Naive thymus-derived CD8-positive, alpha-beta T cell (primary cell): ENCODE measurements at regions not wholly inside any gene's neighbourhood (a gene's known extent, or its start where the extent isn't known, plus 50 kb on each side); places are given as distances from the start of the nearest gene placed in this dataset.

Source experiments
- ATAC-seq, 2 donors: fragments of 150-1000 bp; cut with Tn5 transposase in 1 of 2; sonication (Bioruptor Pico), chemical (Tn5 transposase) in 1 of 2; 1 replicate in 1 of 2; 2 replicates in 1 of 2; pipeline ENCODE4 v1.10.0; 2021; ENCODE audit warnings: mild to moderate bottlenecking in 2 of 2, moderate library complexity in 2 of 2
- POLR2A ChIA-PET: fragments of 350-600 bp; sonication (Branson Sonifier 250); formaldehyde crosslinking; loops from one replicate; lab custom pipeline; 2021; ENCODE audit warnings: antibody characterized with exemption; lab: Charles Lee
- DNase-seq, 10 donors: peaks; one replicate each; pipeline versions ENCODE4 v3.0.0 to v3.0.0-alpha.2; 2020 to 2022
- H3K27ac Mint-ChIP-seq, 10 donors: one replicate each; pipeline ENCODE4 v1.8.0; 2020 to 2022; ENCODE audit warnings: mild to moderate bottlenecking in 10 of 10, mixed read lengths in 10 of 10, moderate library complexity in 4 of 10, inconsistent platforms in 1 of 10
- H3K27me3 Mint-ChIP-seq, 5 donors: one replicate each; pipeline ENCODE4 v1.8.0; 2021 to 2022; ENCODE audit warnings: mixed read lengths in 5 of 5
- H3K36me3 Mint-ChIP-seq, 3 donors: one replicate each; pipeline ENCODE4 v1.8.0; 2020 to 2022; ENCODE audit warnings: mixed read lengths in 3 of 3, mild to moderate bottlenecking in 2 of 3, inconsistent platforms in 1 of 3
- H3K4me1 Mint-ChIP-seq, 4 donors: one replicate each; pipeline ENCODE4 v1.8.0; 2021 to 2022; ENCODE audit warnings: mixed read lengths in 4 of 4
- H3K4me3 Mint-ChIP-seq, 10 donors: one replicate each; pipeline ENCODE4 v1.8.0; 2020 to 2022; ENCODE audit warnings: mild to moderate bottlenecking in 10 of 10, mixed read lengths in 10 of 10, moderate library complexity in 6 of 10, inconsistent platforms in 1 of 10
- H3K9me3 Mint-ChIP-seq, 9 donors: one replicate each; pipeline ENCODE4 v1.8.0; 2020 to 2022; ENCODE audit warnings: mixed read lengths in 9 of 9, mild to moderate bottlenecking in 3 of 9, inconsistent platforms in 1 of 9, moderate library complexity in 1 of 9

DNA sequence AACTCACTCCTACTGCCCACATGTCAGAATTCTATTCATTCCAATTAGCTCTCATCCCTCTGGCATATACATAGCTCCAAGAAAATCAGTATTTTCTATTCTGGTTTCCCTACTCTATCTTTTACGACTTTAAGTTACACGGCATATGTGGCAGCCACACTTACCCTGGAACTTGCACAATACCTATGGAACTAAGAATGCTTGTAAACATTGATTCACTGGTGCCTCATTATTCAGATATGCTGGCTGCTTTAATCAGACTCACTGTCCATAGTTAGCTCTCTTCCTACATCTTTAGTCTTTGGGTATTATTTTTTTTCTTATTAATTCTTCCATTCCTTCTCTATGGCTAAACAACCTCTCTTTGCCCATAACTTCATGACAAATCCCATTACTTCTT, 1519.9 kb upstream of the ACVR2A start:
- H3K4me3 Mint-ChIP-seq, result no peak overlapping the region
- ATAC-seq, result no peak
- no peaks in the 10 kb centered on the region for H3K4me1 Mint-ChIP-seq
- no peak for DNase-seq
- no peaks in the 10 kb centered on the region for H3K27me3 Mint-ChIP-seq
- peaks cover 0 to 10% (median 1%) of the 10 kb centered on the region in 9 donors for H3K9me3 Mint-ChIP-seq
- no peaks in the 10 kb centered on the region for H3K36me3 Mint-ChIP-seq
- POLR2A ChIA-PET, result no interaction called here
- no peak overlapping the region for H3K27ac Mint-ChIP-seq

DNA sequence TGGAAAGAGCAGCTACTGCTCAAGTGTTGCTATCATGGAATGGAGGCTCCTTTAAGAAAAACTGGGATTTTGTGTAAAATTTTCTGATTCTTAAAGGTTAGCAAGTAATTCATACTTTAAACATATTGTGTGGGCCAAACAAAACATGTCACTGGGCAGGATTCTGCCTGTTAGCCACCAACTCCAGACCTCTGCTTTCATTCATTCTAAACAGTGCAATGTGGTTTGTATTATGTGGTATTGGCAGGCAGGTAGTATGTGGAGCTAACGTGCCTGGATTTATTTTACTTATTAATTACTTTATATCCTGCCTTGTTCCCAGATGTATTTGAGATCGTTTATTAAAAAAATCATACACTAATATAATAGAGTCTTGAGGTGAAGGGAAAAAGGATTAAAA, 1521.3 kb upstream of the ACVR2A start:
- Mint-ChIP-seq H3K9me3 (peaks cover 0 to 9% (median 0%) of the 10 kb centered on the region in 9 donors), H3K36me3 (no peaks in the 10 kb centered on the region), H3K4me3 (no peak overlapping the region), H3K27ac (no peak overlapping the region), H3K27me3 (no peaks in the 10 kb centered on the region), H3K4me1 (no peaks in the 10 kb centered on the region)
- POLR2A ChIA-PET, result no interaction called here
- DNase-seq (no peak), ATAC-seq (no peak)

DNA sequence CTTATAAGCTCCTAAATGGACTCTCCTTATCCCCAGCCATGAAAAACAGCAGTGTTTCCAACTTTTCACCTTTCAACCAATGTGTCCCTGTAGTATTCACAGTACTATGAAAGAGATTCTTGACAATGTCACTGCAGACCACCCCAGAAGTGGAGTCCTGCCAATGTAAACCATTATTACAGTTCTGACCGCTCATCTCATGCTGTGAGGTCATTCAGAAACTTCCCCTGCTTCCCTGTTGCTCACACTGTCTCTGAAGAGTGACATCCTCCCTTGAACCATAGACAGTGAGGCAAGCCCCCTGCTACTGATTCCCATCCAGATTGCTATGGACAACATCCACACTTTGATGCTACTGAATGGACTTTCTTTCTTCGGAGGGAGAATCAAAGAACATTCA, 1523.7 kb upstream of the ACVR2A start:
- Mint-ChIP-seq H3K9me3 (peaks cover 0 to 9% (median 0%) of the 10 kb centered on the region in 9 donors), H3K27ac (no peak overlapping the region), H3K36me3 (no peaks in the 10 kb centered on the region), H3K4me1 (no peaks in the 10 kb centered on the region), H3K4me3 (no peak overlapping the region), H3K27me3 (no peaks in the 10 kb centered on the region)
- no peak for DNase-seq
- no peak for ATAC-seq
- POLR2A ChIA-PET, result no interaction called here

DNA sequence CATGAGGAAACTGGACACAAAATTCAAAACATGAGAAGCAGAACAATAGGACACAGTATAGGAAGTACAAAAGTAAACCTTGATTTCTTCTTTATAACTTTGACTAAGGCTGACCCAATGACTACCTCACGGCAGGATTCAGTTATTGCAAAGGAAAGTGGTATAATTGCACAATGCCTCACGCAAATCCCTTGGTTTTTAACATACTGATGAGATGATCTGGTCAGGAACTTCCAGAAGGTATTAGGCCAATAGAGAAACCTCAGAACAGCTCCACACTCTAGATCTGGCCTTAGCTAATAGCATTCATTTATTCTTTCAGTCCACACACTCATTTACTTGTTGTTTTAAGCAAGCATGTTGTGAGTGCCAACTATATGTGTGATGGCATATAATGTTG, 1526.9 kb upstream of the ACVR2A start:
- POLR2A ChIA-PET, result no interaction called here
- no peak overlapping the region for H3K27ac Mint-ChIP-seq
- H3K9me3 Mint-ChIP-seq, result peaks cover 0 to 9% (median 0%) of the 10 kb centered on the region in 9 donors
- ATAC-seq, result no peak
- H3K4me3 Mint-ChIP-seq, result no peak overlapping the region
- H3K4me1 Mint-ChIP-seq, result no peaks in the 10 kb centered on the region
- no peaks in the 10 kb centered on the region for H3K36me3 Mint-ChIP-seq
- no peaks in the 10 kb centered on the region for H3K27me3 Mint-ChIP-seq
- no peak for DNase-seq

- ATAC-seq (no peak), DNase-seq (no peak)
- Mint-ChIP-seq H3K4me1 (no peaks in the 10 kb centered on the region), H3K36me3 (no peaks in the 10 kb centered on the region), H3K4me3 (no peak overlapping the region), H3K27me3 (no peaks in the 10 kb centered on the region), H3K9me3 (peaks cover 0 to 3% (median 0%) of the 10 kb centered on the region in 9 donors), H3K27ac (no peak overlapping the region)
- POLR2A ChIA-PET, result no interaction called here
These were observed 1531.9 kb upstream of the ACVR2A start for GRCh38 chr2:146312899-146313298.

- Mint-ChIP-seq H3K36me3 (no peaks in the 10 kb centered on the region), H3K4me3 (no peak overlapping the region)
These were observed 1539.7 kb upstream of the ACVR2A start for GRCh38 chr2:146305164-146305563.

DNA sequence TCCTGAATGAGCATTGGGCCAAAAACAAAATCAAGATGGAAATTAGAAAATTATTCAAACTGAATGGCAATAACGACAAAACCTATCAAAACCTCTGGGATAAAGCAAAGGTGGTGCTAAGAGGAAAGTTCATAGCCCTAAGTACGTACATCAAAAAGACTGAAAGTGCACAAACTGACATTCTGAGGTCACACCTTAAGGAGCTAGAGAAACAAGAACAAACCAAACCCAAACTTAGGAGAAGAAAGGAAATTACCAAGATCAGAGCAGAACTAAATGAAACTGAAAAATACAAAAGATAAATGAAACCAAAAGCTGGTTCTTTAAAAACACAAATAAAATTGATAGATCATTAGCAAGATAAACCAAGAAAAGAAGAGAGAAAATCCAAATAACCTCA, 1543.5 kb upstream of the ACVR2A start:
- peaks cover 4 to 53% (median 25%) of the 10 kb centered on the region in 9 donors for H3K9me3 Mint-ChIP-seq
- H3K4me3 Mint-ChIP-seq, result no peak overlapping the region
- DNase-seq, result no peak
- H3K27ac Mint-ChIP-seq, result no peak overlapping the region
- no peak for ATAC-seq
- no peaks in the 10 kb centered on the region for H3K36me3 Mint-ChIP-seq
- H3K4me1 Mint-ChIP-seq, result no peaks in the 10 kb centered on the region
- no peaks in the 10 kb centered on the region for H3K27me3 Mint-ChIP-seq
- POLR2A ChIA-PET, result no interaction called here

More at GRCh38 chr2:146305164-146305563, 1539.7 kb upstream of the ACVR2A start:
- DNase-seq (no peak), ATAC-seq (no peak)
- Mint-ChIP-seq H3K4me1 (no peaks in the 10 kb centered on the region), H3K27me3 (no peaks in the 10 kb centered on the region), H3K9me3 (peaks cover 0 to 34% (median 13%) of the 10 kb centered on the region in 9 donors), H3K27ac (no peak overlapping the region)
- POLR2A ChIA-PET, result no interaction called here

DNA sequence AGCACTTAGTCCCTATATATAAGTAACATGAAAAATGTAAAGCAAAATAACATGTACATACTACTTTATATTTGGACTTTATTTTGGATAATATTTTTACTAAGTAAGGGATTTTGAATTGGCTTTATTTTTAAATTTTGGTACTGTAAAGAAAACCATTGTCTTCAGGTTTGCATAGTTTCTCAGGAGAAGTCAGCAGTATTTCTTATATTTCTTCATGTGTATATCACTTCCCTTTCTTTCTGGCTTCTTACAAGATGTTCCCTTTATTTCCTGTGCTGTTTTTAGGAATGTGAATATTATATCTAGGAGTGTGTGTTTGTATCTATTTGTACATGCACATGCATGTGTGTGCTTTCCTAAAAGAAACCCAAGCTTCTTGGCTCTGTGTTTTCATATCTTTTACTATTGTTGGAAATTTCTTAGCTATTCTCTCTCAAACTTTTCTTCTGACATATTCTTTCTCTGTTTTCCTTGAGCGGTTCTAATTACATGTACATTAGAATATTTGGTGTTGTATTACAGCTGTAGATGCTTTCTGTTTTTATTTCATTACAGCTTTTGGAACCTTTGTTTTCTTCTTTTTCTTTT, 1549.7 kb upstream of the ACVR2A start:
- H3K9me3 Mint-ChIP-seq, result peaks cover 7 to 51% (median 19%) of the 10 kb centered on the region in 9 donors
- H3K27me3 Mint-ChIP-seq, result no peaks in the 10 kb centered on the region
- no peak overlapping the region for H3K4me3 Mint-ChIP-seq
- H3K27ac Mint-ChIP-seq, result no peak overlapping the region
- no peaks in the 10 kb centered on the region for H3K4me1 Mint-ChIP-seq
- POLR2A ChIA-PET, result no interaction called here
- DNase-seq (no peak), ATAC-seq (no peak)
- no peaks in the 10 kb centered on the region for H3K36me3 Mint-ChIP-seq

DNA sequence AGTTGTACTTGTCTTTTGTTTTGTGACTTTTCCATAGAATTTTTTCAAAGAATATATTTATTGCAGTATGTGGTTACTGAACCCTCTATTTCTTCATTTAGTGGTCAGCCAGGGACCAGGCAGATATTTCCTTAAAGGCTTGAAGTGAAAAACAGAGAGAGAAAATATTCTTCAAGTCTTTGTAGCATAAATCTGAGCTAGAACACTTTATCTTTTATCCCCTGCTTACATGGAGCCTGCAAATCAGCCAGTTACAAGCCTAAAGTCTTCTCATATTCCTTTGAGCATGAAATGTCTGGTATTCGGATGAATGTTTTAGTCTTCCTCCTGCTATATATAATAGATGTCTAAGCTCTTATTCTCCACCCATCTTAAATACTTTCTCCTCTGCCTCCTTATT, 1557.5 kb upstream of the ACVR2A start:
- DNase-seq (no peak), ATAC-seq (no peak)
- H3K27me3 Mint-ChIP-seq, result no peaks in the 10 kb centered on the region
- no peaks in the 10 kb centered on the region for H3K36me3 Mint-ChIP-seq
- peaks cover 0 to 30% (median 8%) of the 10 kb centered on the region in 9 donors for H3K9me3 Mint-ChIP-seq
- H3K4me1 Mint-ChIP-seq, result no peaks in the 10 kb centered on the region
- H3K4me3 Mint-ChIP-seq, result no peak overlapping the region
- POLR2A ChIA-PET, result no interaction called here
- H3K27ac Mint-ChIP-seq, result no peak overlapping the region

DNA sequence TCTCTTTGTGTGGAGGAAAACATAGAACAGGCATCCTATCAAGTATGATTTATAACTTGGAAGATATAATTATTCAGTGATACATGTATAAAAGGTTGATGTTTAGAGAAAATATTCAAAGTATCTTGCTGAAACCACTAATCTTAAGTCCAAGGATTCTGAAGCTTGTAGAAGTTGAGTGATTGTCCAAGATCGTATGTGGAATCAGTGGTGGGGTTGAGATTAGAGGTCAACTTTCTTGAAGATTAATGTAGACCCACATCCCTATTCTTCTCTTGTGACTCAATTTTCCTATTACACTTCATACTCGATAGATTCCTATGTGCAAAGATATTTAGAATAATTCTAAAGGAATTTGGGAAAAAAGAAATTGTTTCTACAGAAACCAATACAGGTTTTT, 1565.9 kb upstream of the ACVR2A start:
- Mint-ChIP-seq H3K36me3 (no peaks in the 10 kb centered on the region), H3K4me3 (no peak overlapping the region), H3K9me3 (peaks cover 0 to 8% (median 0%) of the 10 kb centered on the region in 9 donors), H3K27ac (no peak overlapping the region), H3K4me1 (no peaks in the 10 kb centered on the region), H3K27me3 (no peaks in the 10 kb centered on the region)
- no peak for ATAC-seq
- POLR2A ChIA-PET, result no interaction called here
- no peak for DNase-seq

DNA sequence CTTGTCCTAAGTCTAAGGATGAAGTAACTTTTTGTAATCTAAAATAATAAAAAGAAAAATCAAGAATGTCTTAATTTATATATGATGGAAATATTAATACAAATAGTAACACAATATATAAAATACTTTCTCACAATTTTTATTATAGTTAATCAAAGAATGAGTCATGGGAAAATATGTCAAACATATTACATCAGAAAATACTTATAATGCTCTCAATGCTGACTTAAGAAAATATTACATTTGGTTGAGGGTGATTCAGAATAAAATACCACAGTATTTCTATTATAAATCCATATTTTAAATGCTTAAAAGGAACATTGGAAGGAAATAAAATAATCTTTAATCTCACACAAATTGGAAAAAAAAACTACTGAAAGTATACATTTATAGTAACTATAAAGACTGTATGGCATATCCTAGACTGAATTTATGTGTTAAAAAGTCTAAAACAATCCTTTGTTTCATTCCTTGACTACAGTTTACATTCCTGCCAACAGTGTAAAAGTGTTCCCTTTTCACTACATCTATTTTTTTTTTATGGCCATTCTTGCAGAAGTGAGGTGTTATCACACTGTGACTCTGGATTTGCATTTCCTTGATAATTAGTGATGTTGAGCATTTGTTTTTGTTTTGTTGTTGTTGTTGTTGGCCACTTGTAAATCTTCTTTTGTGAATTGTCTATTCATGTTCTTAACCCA, 1573.5 kb upstream of the ACVR2A start:
- Mint-ChIP-seq H3K36me3 (no peaks in the 10 kb centered on the region), H3K4me3 (no peak overlapping the region), H3K27me3 (no peaks in the 10 kb centered on the region), H3K4me1 (no peaks in the 10 kb centered on the region), H3K27ac (no peak overlapping the region), H3K9me3 (peaks cover 0 to 4% (median 0%) of the 10 kb centered on the region in 9 donors)
- no peak for DNase-seq
- ATAC-seq, result no peak
- POLR2A ChIA-PET, result no interaction called here

GRCh38 chr2:146270618-146271017, 1574.2 kb upstream of the ACVR2A start:
- ATAC-seq, result no peak
- Mint-ChIP-seq H3K27me3 (no peaks in the 10 kb centered on the region), H3K9me3 (peaks cover 0 to 6% (median 0%) of the 10 kb centered on the region in 9 donors), H3K27ac (no peak overlapping the region), H3K4me1 (no peaks in the 10 kb centered on the region), H3K36me3 (no peaks in the 10 kb centered on the region), H3K4me3 (no peak overlapping the region)
- POLR2A ChIA-PET, result no interaction called here
- DNase-seq, result no peak

DNA sequence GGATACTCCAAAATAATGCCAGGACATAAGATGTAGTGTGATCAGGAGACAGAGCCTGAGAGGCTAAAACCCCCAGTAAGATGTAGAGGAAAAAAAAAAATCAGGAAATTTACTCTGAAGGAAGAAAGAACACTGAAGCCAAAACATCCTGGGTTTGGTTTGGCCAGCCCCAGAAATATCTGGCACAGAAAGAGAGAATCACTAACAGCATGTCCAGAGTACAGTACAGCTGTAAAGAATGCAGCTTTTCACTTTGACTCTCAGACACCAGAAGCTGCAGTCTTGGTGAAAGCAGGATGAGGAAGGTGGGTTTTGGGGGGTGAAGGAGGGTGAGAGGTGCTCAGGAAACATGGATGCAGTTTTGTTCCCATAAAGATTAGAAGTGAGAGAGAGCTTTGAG, 1577.7 kb upstream of the ACVR2A start:
- Mint-ChIP-seq H3K4me1 (no peaks in the 10 kb centered on the region), H3K27me3 (no peaks in the 10 kb centered on the region), H3K36me3 (peaks cover 0 to 5% (median 0%) of the 10 kb centered on the region in 3 donors), H3K27ac (no peak overlapping the region), H3K4me3 (no peak overlapping the region), H3K9me3 (peaks cover 0 to 10% (median 0%) of the 10 kb centered on the region in 9 donors)
- POLR2A ChIA-PET, result no interaction called here
- ATAC-seq, result no peak
- DNase-seq, result no peak

GRCh38 chr2:146265656-146266055, 1579.2 kb upstream of the ACVR2A start:
- peaks cover 0 to 5% (median 0%) of the 10 kb centered on the region in 3 donors for H3K36me3 Mint-ChIP-seq
- H3K9me3 Mint-ChIP-seq, result peaks cover 0 to 10% (median 0%) of the 10 kb centered on the region in 9 donors
- no peak overlapping the region for H3K27ac Mint-ChIP-seq
- no peak for ATAC-seq
- DNase-seq, result no peak
- H3K4me1 Mint-ChIP-seq, result no peaks in the 10 kb centered on the region
- no peak overlapping the region for H3K4me3 Mint-ChIP-seq
- H3K27me3 Mint-ChIP-seq, result no peaks in the 10 kb centered on the region
- POLR2A ChIA-PET, result no interaction called here
